ENCODE measurements at regions not wholly inside any gene's neighbourhood (a gene's known extent, or its start where the extent isn't known, plus 50 kb on each side); places are given as distances from the start of the nearest gene placed in this dataset.

DNA sequence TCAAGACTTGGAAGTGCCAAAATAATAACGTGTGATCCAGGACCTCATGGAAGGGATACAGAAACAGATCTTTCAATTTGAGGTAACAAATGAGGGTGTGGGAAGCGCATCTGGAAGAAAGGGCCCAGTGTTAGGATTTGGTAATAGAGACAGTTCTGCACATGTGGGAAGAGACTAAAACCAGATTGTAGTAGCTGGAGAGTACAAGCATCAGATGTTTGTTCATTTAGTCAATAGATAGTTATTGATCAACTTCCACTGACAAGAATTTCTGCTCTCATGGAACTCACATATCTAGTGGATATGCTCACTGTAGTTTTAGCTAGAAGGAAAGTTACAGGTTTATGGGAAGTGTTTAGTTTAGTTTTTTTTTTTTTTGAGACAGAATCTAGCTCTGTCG lies 153.6 kb downstream of the TLR5 start:
- TF ChIP-seq, protein P1, sequence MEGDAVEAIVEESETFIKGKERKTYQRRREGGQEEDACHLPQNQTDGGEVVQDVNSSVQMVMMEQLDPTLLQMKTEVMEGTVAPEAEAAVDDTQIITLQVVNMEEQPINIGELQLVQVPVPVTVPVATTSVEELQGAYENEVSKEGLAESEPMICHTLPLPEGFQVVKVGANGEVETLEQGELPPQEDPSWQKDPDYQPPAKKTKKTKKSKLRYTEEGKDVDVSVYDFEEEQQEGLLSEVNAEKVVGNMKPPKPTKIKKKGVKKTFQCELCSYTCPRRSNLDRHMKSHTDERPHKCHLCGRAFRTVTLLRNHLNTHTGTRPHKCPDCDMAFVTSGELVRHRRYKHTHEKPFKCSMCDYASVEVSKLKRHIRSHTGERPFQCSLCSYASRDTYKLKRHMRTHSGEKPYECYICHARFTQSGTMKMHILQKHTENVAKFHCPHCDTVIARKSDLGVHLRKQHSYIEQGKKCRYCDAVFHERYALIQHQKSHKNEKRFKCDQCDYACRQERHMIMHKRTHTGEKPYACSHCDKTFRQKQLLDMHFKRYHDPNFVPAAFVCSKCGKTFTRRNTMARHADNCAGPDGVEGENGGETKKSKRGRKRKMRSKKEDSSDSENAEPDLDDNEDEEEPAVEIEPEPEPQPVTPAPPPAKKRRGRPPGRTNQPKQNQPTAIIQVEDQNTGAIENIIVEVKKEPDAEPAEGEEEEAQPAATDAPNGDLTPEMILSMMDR (optimal IDR thresholded peaks at IDR 0.05 in 1 of 3, IDR thresholded peaks at IDR 0.05 in 1 of 3, conservative IDR thresholded peaks at IDR 0.05 in 1 of 3; ENCODE audit: extremely low read depth in 1 of 3, insufficient read depth in 2 of 3, low read length in 3 of 3): no peak
- no peak for TF ChIP-seq EZH2 (IDR thresholded peaks at IDR 0.05; ENCODE audit: low read length)

Measured in keratinocyte (primary cell).